Hematopoietic multipotent progenitor cell treated with erythropoietin and hydrocortisone succinate and interleukin-3 and kit ligand, for 4 days (in vitro differentiated cells): ENCODE measurements at regions not wholly inside any gene's neighbourhood (a gene's known extent, or its start where the extent isn't known, plus 50 kb on each side); places are given as distances from the start of the nearest gene placed in this dataset.
"Not testable (repeated sequence)": the region's sequence is repeated elsewhere in the genome, so short reads cannot be mapped to it uniquely, and the experiment has no call there.

ENCODE experiments used
- DNase-seq: peaks from one replicate; pipeline ENCODE4 v3.0.0-alpha.2; 2015

DNA sequence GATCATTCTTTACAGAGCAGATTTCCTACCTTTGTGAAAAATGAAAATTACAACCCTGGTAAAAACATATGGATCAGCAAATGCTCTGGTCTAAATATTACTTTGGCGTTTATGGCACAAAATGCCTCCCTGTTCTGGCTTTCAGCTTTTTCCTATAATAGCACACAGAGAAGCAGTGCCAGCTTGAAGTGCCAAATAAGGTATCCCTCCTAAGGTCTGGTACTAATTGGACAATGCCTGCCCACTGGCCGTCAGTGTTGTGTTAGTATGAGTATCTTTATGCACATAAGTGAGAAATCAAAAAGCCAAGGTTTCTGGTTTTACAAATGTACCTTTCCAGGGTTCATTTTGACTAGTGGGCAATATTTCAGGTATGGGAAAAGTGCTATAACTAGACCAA lies 1293.7 kb upstream of the FAM98A start:
- DNase-seq, result no peak

DNA sequence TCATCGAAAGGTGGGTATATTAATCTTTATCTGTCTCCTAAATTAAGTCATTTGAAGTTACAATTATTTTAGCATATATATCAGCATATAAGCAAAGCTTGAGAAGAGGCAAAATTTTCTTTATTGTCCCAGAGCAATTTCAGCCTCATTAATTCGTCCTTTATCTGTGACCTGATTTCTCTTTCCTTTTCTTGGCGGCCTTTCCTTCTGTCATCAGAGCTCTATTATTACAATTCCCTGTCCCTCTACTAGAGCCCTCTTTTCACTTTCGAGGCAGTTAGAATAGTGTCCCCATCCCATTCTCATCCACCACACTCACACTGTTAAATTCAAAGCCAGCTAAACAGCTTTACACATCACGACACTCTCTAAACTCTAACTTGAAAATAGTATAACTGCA lies 1293.2 kb upstream of the FAM98A start:
- no peak for DNase-seq

GRCh38 chr2:34875091-34875745 lies 1276.1 kb upstream of the FAM98A start:
- DNase-seq, result no peak

DNA sequence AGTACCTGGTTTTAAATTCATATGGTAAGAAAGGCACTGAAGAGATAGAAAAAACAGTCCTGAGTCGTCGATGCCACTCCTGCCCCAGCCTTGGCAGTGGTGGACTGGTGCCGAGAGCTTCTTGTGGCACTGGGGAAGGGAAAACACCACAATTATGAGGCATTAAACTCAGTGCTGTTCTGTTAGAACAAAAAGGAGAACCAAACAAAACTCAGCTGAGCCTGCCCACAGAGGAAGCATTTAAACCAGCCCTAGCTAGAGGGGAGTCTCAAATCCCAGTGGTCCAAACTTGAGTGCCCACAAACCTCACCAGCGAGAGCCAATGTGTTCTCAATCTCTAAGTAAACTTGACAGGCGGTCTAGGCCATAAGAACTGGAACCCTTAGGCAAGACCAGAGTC lies 1254.5 kb upstream of the FAM98A start:
- peak; percentile 24 for DNase-seq

DNA sequence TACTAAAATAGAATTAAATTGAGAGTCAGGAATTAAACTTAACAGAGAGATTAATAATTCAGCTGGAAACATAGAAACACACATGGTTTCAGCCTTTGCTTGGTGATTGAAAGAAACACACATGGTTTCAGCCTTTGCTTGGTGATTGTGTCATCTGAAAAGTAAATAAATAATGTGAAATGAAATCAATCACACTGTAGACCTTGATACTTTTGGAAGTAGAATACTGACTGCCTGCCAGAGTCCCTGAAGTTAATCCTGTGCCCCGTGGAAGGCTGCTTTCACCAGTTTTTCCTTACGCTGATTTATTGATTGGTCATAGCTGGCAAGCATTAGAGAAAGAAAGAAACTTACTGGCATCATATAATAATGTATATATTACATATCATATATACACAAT lies 1252.7 kb upstream of the FAM98A start:
- DNase-seq, result no peak

GRCh38 chr2:34849827-34850226 lies 1250.7 kb upstream of the FAM98A start:
- DNase-seq, result peak; percentile 19

DNA sequence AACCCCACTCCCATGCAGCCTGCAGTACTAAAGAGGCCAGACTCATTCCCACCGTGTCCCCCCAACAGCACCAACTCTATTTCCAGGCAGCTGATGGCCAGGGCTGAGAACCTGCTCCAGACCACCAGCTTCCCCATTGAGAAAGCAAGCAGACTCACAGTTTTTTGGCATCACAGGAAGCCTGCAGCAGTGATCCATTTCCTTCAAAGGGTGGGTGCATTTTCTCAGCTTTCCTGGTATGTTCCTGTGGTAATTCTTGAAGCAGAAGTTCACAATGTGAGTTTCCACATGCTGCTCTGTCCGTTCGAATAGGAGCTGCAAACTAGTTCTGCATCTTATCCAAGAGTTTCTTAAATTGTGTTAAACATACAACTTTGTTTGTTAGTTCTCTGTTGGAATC lies 1249.6 kb upstream of the FAM98A start:
- peak; percentile 70 for DNase-seq

DNA sequence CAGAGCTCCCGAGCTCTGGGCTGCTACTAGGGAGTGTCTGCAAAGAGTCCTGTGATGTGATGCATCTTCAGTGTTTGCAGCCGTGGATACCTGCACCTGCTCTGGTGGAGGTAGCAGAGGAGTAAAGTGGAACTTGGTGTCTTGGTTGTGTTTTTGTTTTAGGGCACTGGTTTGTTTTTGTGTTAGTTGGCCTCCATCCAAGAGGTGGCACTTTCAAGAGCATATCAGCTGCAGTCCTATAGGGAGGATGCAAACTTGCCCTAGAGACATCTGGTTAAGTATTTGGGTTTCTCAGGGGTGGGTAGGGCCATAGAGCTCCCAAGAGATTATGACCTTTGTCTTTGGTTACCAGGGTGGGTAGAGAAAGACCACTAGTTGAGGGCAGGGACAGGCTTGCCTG lies 1249.0 kb upstream of the FAM98A start:
- no peak for DNase-seq

GRCh38 chr2:34844629-34845028 lies 1245.5 kb upstream of the FAM98A start:
- no peak for DNase-seq

GRCh38 chr2:34838408-34838807 lies 1239.3 kb upstream of the FAM98A start:
- DNase-seq, result no peak

GRCh38 chr2:34836361-34836760 lies 1237.3 kb upstream of the FAM98A start:
- DNase-seq, result no peak

- no peak for DNase-seq
Observed at GRCh38 chr2:34831096-34831495, 1232.0 kb upstream of the FAM98A start.

DNA sequence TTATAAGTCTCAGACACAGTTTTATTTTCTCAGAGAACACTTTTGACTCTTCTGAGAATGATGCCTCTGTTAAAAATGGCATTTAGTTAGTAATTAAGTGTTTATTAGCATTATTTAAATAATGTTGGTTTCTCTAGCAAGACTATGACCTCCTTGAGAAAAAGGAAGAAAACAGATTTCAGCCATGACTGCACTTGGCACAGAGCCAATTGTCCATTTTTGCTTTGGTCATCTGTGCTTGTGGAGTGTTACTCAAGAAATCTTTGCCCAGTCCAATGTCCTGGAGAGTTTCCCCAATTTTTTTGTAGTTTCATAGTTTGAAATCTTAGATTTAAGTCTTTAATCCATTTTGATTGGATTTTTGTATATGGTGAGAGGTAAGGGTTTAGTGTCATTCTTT lies 1229.4 kb upstream of the FAM98A start:
- no peak for DNase-seq

DNA sequence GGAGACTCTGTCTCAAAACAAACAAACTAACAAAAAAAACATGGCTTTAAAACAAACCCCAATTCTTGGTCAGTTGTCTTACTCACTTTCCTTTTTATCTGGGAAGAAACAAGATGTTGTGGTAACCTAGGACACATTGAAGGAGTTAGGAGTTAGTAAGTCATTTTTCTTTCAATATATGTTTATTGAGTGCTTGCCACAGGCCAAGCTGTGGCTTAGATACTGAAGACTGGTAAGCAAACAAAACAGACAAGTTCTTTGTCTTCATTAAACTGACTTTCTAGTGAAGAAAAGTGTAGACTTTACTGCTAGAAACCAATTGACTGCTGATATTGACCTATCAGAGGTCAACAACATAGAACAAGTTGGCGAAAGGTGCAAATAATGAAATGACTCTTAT lies 1228.3 kb upstream of the FAM98A start:
- DNase-seq, result no peak

- DNase-seq, result no peak
Observed at GRCh38 chr2:34825686-34826085, 1226.6 kb upstream of the FAM98A start.

GRCh38 chr2:34822616-34823015 lies 1223.5 kb upstream of the FAM98A start:
- DNase-seq, result no peak

DNA sequence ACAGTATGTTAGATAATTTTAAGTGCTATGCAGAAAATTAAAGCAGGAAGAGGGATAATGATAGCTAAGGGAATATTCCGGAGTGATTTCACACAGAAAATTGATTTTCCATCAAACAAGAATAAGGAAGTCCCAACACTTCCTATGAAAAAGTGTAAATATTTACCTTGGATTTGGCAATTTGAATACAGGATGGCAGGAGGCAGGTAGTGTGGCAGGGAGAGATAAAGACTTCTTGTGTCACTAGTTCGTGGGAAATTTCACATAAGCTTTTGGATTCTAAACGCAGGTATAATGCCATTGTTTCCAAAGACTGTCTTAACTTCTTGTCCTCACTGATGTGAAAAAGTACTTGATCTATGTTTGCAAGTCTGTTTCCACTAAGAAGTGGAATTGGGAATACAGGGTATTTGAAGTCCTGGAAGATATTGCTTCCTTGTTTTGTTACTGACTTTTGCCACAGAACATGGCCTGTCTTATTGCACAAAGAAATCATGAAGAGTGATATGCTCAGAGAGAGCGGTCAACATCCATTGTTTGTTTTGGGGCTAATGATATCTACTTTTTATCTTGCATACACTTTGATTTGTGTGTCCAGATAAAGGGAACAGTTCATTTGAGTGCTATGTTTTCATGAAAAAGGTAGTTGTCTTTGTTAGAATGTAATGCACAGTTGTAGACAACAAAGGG lies 1216.1 kb upstream of the FAM98A start:
- no peak for DNase-seq

- DNase-seq, result no peak
Observed at GRCh38 chr2:34810456-34810855, 1211.4 kb upstream of the FAM98A start.

DNA sequence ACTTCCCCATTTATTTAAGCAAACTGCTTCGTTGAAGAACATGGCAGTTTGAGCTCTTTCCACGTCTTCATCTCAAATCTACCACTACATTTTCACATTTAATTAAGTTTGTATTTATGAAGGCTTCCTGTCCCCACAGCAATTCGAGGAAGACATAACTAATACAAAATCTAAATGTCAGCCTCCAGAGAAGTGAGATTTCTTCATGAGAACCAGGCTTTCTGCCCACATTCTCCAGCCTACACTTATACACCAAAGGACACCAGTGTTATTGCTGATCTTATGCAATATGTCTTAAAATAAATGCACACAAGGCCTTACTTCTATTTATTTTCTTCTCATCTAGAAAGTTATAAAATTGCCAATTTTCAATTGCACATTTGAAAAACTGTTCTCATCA lies 1209.3 kb upstream of the FAM98A start:
- no peak for DNase-seq

DNA sequence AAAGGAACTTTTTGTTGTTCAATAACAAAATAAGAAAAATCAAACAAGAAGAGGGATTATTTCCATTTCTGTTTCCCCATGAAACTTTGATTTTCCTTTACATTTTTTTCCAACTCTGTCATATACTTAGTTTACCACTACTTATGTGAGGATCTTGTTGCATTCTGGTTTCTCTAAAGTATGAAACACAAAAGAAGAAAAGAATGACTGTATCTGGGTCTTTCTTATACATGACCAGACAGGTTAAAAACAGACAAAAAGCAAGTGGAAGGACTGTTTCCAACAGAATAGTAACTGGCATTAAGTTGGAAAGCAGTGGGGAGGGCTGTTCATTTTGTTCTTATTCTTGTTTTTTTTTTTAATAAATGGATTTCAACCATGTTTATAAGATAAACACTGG lies 1207.8 kb upstream of the FAM98A start:
- DNase-seq, result no peak

GRCh38 chr2:34806396-34806795 lies 1207.3 kb upstream of the FAM98A start:
- DNase-seq, result no peak

DNA sequence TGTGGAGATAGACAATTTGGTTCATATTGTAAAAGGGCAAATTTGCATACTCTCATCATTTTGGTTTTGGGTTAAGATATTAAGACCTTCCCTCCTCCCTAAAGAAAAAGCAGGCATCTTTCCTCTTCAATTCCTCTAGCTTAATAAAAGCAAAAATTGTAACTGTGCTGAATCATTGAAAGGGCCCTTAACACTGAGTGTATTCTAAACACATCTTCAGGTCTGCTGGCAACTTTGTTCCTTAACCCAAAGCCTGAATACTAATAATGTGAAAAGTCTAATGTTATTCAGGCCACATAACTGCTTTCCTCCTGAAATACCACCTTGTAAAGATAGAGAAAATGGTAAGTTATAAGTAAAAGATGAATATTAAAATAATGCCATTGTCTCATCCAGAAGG lies 1200.5 kb upstream of the FAM98A start:
- DNase-seq, result no peak

GRCh38 chr2:34795586-34795985 lies 1196.5 kb upstream of the FAM98A start:
- not testable (repeated sequence) for DNase-seq

GRCh38 chr2:34789169-34789568 lies 1190.1 kb upstream of the FAM98A start:
- no peak for DNase-seq

DNA sequence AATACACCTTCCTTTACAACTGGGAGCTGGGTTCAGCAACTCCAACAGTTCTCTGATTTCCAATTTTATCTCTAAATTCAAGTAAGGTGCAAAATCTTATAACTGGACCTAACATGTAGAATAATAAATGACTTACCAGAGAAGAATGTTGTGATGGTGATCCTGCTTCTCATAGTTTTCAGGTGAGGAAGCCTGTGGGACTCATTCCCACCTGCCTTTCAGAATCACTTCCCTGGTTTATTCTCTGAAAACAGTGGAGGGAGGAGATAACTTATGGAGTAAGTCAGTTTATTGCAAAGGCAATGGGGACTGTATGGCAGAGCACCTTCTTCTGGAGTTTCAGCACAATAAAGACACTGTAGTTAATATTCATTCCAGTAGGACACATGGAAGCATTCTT lies 1188.2 kb upstream of the FAM98A start:
- DNase-seq, result no peak
